Loucy (cell line): ENCODE measurements at regions not wholly inside any gene's neighbourhood (a gene's known extent, or its start where the extent isn't known, plus 50 kb on each side); places are given as distances from the start of the nearest gene placed in this dataset.

Source experiments
- H2AFZ ChIP-seq: fragments of 200-600 bp; sonication (generic); 2 replicates; pipeline ENCODE4 v1.6.0; 2016; ENCODE audit warnings: antibody characterized with exemption, mild to moderate bottlenecking, low read length, moderate library complexity
- H3F3A ChIP-seq: fragments of 200-600 bp; 2 replicates; pipeline ENCODE4 v1.6.0; 2016; ENCODE audit warnings: antibody characterized with exemption, low read depth, mild to moderate bottlenecking
- H3K27me3 ChIP-seq: fragments of 200-600 bp; sonication (generic); 2 replicates; pipeline ENCODE4 v1.6.1; 2014; ENCODE audit warnings: low read length, mild to moderate bottlenecking; ENCODE audit not compliant: insufficient read depth, poor library complexity, severe bottlenecking
- H3K36me3 ChIP-seq: fragments of 200-600 bp; sonication (generic); 2 replicates; pipeline ENCODE4 v1.6.1; 2016; ENCODE audit warnings: low read length; ENCODE audit not compliant: insufficient read depth
- H3K4me1 ChIP-seq: fragments of 200-600 bp; sonication (generic); 2 replicates; pipeline ENCODE4 v1.5.1; 2014; ENCODE audit warnings: low read length, mild to moderate bottlenecking; ENCODE audit not compliant: insufficient read depth, poor library complexity, severe bottlenecking
- H3K4me2 ChIP-seq: fragments of 200-600 bp; sonication (generic); 2 replicates; pipeline ENCODE4 v1.6.0; 2014; ENCODE audit warnings: antibody characterized with exemption, low read length, low read depth, mild to moderate bottlenecking; ENCODE audit not compliant: poor library complexity, severe bottlenecking
- H3K4me3 ChIP-seq: fragments of 200-600 bp; sonication (generic); 2 replicates; pipeline ENCODE4 v1.5.1; 2014; ENCODE audit warnings: low read length, mild to moderate bottlenecking, mixed read lengths; ENCODE audit not compliant: poor library complexity, severe bottlenecking
- H3K79me2 ChIP-seq: fragments of 200-600 bp; sonication (generic); 2 replicates; pipeline ENCODE4 v1.6.1; 2014; ENCODE audit warnings: low read length; ENCODE audit not compliant: insufficient read depth
- H3K9ac ChIP-seq: fragments of 200-600 bp; sonication (generic); 2 replicates; pipeline ENCODE4 v1.6.0; 2014; ENCODE audit warnings: mild to moderate bottlenecking, low read depth, low read length, moderate library complexity; ENCODE audit not compliant: poor library complexity, severe bottlenecking
- H3K9me2 ChIP-seq: fragments of 200-600 bp; sonication (generic); replicated peaks from 2 replicates; pipeline ENCODE4 v1.6.1; 2016; ENCODE audit warnings: low read depth, low read length, mixed read lengths
- H3K9me3 ChIP-seq: fragments of 200-600 bp; sonication (generic); 2 replicates; pipeline ENCODE4 v1.6.1; 2014; ENCODE audit warnings: mild to moderate bottlenecking, antibody characterized with exemption, low read length, low read depth; ENCODE audit not compliant: insufficient read depth
- H4K20me1 ChIP-seq: fragments of 200-600 bp; sonication (generic); 2 replicates; pipeline ENCODE4 v1.6.0; 2014; ENCODE audit warnings: antibody characterized with exemption, low read length, mild to moderate bottlenecking; ENCODE audit not compliant: insufficient read depth, poor library complexity, severe bottlenecking
- CTCF ChIP-seq: fragments of 200-600 bp; sonication (generic); conservative IDR thresholded peaks from 2 replicates; pipeline ENCODE4 v1.5.1; 2014; ENCODE audit warnings: mild to moderate bottlenecking, antibody characterized with exemption, low read length
- EZH2phosphoT487 ChIP-seq: fragments of 200-600 bp; IDR thresholded peaks from 2 replicates; pipeline ENCODE4 v1.6.1; 2018; ENCODE audit warnings: antibody characterized with exemption, mild to moderate bottlenecking, moderate library complexity, borderline replicate concordance

- H3K36me3 ChIP-seq: no peaks in the 10 kb centered on the region
- H3K27me3 ChIP-seq: no peaks in the 10 kb centered on the region
- H3K9me3 ChIP-seq: peaks cover 5% of the 10 kb centered on the region; the same call in 1 of the 2 replicates
- no peaks in the 10 kb centered on the region for H4K20me1 ChIP-seq
- no peak overlapping the region for H2AFZ ChIP-seq
- TF ChIP-seq EZH2phosphoT487 (no peak), CTCF (no peak)
- H3K79me2 ChIP-seq: no peaks in the 10 kb centered on the region
- no peak overlapping the region for H3K4me3 ChIP-seq
- H3K4me1 ChIP-seq: no peaks in the 10 kb centered on the region
- no peaks in the 10 kb centered on the region for H3F3A ChIP-seq
- no peaks in the 10 kb centered on the region for H3K9me2 ChIP-seq
- no peak overlapping the region for H3K9ac ChIP-seq
- H3K4me2 ChIP-seq: no peak overlapping the region
These were observed 196.1 kb downstream of the BCL11B start for GRCh38 chr14:99075771-99076375.

- Histone ChIP-seq H3K4me3 (no peak overlapping the region), H3K9me2 (no peaks in the 10 kb centered on the region)
These were observed 194.7 kb downstream of the BCL11B start for GRCh38 chr14:99077076-99077843.

GRCh38 chr14:99077844-99078236, 194.2 kb downstream of the BCL11B start:
- Histone ChIP-seq H3K79me2 (no peaks in the 10 kb centered on the region), H3K9me3 (no peaks in the 10 kb centered on the region), H2AFZ (no peak overlapping the region), H3K4me2 (no peak overlapping the region), H3K9ac (no peak overlapping the region), H3K9me2 (no peaks in the 10 kb centered on the region), H3F3A (no peaks in the 10 kb centered on the region), H3K4me1 (no peaks in the 10 kb centered on the region), H3K4me3 (no peak overlapping the region), H3K36me3 (no peaks in the 10 kb centered on the region), H4K20me1 (no peaks in the 10 kb centered on the region), H3K27me3 (no peaks in the 10 kb centered on the region)
- TF ChIP-seq CTCF (no peak), EZH2phosphoT487 (no peak)

More at GRCh38 chr14:99077076-99077843, 194.7 kb downstream of the BCL11B start:
- no peaks in the 10 kb centered on the region for H3K79me2 ChIP-seq
- H3F3A ChIP-seq: no peaks in the 10 kb centered on the region
- no peaks in the 10 kb centered on the region for H3K4me1 ChIP-seq
- no peak overlapping the region for H2AFZ ChIP-seq
- H3K9ac ChIP-seq: no peak overlapping the region
- H4K20me1 ChIP-seq: no peaks in the 10 kb centered on the region
- no peaks in the 10 kb centered on the region for H3K27me3 ChIP-seq
- H3K9me3 ChIP-seq: peaks cover 3% of the 10 kb centered on the region; the same call in 1 of the 2 replicates
- TF ChIP-seq EZH2phosphoT487 (no peak), CTCF (no peak)
- no peak overlapping the region for H3K4me2 ChIP-seq
- H3K36me3 ChIP-seq: no peaks in the 10 kb centered on the region
